GM12874 (cell line): ENCODE measurements at regions not wholly inside any gene's neighbourhood (a gene's known extent, or its start where the extent isn't known, plus 50 kb on each side); places are given as distances from the start of the nearest gene placed in this dataset.

Experiments
- CTCF ChIP-seq: IDR thresholded peaks from 2 replicates; pipeline ENCODE4 v1.5.1; 2011; ENCODE audit warnings: low read depth, mild to moderate bottlenecking, control low read depth, low read length, moderate library complexity; ENCODE audit not compliant: insufficient read depth

- no peak for TF ChIP-seq CTCF
These were observed 343.8 kb upstream of the FRG2C start for GRCh38 chr3:75320369-75320768.

DNA sequence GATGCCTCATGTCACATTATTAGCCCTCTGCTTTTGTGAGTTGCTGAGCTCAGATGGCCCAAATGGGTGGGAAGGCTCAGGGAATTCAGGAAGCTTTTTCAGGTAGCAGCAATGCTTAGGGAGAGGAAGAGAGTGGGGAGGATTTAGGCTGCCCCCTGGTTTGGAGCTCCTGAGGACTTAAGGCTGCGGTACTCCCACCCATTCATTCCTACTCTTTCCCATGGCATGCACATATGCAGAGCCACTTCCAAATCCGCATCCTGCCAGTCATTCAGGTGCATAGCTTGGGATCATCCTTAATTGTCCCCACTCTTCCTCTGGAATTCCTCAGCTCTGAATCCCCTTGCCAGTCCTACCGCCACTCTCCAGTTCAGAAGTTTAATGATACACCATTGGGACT, 343.1 kb upstream of the FRG2C start:
- TF ChIP-seq CTCF: no peak

- TF ChIP-seq CTCF: no peak
These were observed 338.4 kb upstream of the FRG2C start for GRCh38 chr3:75325716-75326115.

- no peak for TF ChIP-seq CTCF
These were observed 336.7 kb upstream of the FRG2C start for GRCh38 chr3:75327453-75327852.

DNA sequence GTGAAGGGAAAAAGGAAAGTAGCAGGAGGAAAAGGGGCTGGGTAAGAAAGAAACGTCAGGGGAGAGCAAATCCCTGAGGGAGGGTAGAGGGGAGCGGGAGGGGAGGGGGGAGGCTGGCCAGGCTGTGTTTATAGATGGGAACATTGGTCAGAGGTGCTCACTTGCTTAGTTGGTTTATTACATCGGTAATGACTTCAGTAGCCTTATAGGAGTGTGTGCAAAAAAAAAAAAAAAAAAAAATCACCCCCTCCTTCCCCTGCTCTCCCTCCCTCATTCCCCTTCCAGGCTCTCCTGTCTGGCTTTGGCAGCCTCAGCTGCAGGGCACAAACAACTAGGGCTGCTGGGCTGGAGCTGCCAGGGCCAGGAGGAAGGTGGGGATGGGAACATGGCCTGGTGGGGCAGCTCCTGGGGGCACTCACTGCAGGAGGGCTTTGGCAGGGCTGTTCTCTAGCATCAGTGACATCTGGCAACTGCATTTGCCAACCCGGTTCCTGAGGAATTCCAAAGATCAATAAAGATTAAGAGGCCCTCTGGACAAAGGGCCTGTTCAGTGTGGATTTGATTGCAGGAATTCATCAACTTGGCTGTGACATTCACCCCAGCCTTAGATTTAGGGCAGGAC, 334.5 kb upstream of the FRG2C start:
- no peak for TF ChIP-seq CTCF

- no peak for TF ChIP-seq CTCF
These were observed 331.3 kb upstream of the FRG2C start for GRCh38 chr3:75332794-75333193.

DNA sequence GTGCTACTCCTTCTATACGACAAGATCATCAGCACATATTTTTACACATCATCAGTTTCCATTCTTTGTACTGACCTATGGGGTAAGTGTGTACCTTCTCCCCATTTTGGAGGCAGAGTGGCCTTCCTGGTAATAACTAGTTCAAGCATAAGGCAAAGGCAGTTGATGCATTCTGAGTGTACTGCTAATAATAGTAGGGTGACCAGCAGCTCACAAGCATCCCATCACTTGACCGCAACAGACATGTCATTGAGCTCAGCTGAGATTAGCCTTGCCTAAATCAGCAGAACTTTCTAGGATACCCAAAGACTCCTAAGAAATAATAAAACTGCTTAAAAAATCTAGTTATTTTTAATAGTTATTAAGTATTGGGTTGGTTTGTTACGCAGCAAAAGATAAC, 329.8 kb upstream of the FRG2C start:
- TF ChIP-seq CTCF: no peak

- TF ChIP-seq CTCF: no peak
These were observed 326.8 kb upstream of the FRG2C start for GRCh38 chr3:75337226-75337900.
